ENCODE measurements at regions not wholly inside any gene's neighbourhood (a gene's known extent, or its start where the extent isn't known, plus 50 kb on each side); places are given as distances from the start of the nearest gene placed in this dataset.

DNA sequence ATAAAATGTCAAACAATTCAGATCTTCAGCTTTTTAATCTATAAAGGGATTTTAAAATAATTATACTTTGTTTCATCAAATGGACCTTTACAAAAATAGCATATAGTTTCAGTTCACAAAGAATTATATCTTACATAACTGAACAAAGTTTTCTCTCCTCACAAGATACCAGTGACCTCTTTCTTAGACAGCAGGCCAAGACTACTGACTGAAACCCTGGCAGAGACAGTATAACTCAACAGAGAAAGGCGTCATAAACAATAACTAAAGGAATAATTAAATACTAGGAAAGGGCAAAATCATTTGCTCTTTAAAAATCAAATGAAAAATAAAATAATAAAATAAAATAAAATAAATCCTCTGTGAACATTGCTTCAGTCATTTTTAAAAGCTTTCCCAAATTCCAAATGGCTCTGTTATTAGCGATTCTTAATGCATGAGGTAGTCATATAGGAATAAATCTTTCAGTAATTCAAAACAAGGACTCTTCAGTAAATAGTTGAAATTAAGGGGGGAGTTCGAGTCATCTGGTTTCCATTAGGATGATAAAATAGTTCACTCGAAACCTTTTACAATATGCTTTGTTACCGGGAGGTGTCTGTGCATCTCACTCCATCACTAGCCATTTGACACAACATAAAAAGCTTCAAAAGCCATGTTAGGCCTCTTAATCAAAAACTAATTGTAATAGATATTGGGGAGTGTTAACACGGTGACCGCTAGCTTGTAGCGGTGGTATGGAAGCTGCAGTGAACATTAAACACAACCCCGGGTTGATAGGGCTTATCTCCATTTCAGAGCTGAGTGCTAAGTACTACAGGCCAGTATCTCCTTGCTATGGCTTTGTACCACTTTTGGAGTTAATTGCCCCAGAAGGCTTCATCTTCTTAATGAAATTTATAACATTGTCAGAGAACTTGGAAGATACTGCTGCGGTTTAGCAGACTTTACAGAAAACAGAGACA lies 142.9 kb upstream of the NR2F2 start:
- TF ChIP-seq PHF8 (CRISPR knock-in tag; IDR thresholded peaks at IDR 0.05) (no peak), CTCF (CRISPR knock-in tag; IDR thresholded peaks at IDR 0.05) (no peak), HNF4A (CRISPR knock-in tag; IDR thresholded peaks at IDR 0.05) (no peak), SETDB1 (CRISPR knock-in tag; IDR thresholded peaks at IDR 0.05; ENCODE audit: borderline replicate concordance) (no peak), POLR2AphosphoS5 (IDR thresholded peaks at IDR 0.05; ENCODE audit: low read depth, low read length) (no peak), SRF (IDR thresholded peaks at IDR 0.05; ENCODE audit: low read depth, low read length) (no peak), POLR2A (IDR thresholded peaks at IDR 0.05; ENCODE audit: insufficient read depth in 1 of 2, low read depth in 2 of 2, low read length in 2 of 2) (no peak), RAD21 (CRISPR knock-in tag; IDR thresholded peaks at IDR 0.05) (no peak), RBAK (CRISPR knock-in tag; IDR thresholded peaks at IDR 0.05) (no peak), SMARCE1 (IDR thresholded peaks at IDR 0.05; ENCODE audit: borderline replicate concordance) (no peak)
- TF ChIP-seq, protein P1, sequence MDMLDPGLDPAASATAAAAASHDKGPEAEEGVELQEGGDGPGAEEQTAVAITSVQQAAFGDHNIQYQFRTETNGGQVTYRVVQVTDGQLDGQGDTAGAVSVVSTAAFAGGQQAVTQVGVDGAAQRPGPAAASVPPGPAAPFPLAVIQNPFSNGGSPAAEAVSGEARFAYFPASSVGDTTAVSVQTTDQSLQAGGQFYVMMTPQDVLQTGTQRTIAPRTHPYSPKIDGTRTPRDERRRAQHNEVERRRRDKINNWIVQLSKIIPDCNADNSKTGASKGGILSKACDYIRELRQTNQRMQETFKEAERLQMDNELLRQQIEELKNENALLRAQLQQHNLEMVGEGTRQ (IDR thresholded peaks at IDR 0.05; ENCODE audit: low read depth, low read length) = no peak
- TF ChIP-seq, protein P1 (CRISPR knock-in tag; IDR thresholded peaks at IDR 0.05; ENCODE audit: borderline replicate concordance) = no peak
- TF ChIP-seq, protein P2, sequence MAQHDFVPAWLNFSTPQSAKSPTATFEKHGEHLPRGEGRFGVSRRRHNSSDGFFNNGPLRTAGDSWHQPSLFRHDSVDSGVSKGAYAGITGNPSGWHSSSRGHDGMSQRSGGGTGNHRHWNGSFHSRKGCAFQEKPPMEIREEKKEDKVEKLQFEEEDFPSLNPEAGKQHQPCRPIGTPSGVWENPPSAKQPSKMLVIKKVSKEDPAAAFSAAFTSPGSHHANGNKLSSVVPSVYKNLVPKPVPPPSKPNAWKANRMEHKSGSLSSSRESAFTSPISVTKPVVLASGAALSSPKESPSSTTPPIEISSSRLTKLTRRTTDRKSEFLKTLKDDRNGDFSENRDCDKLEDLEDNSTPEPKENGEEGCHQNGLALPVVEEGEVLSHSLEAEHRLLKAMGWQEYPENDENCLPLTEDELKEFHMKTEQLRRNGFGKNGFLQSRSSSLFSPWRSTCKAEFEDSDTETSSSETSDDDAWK (CRISPR knock-in tag; IDR thresholded peaks at IDR 0.05) = no peak
